Cerebellar nuclear complex (tissue), 1 donor: ENCODE measurements at regions not wholly inside any gene's neighbourhood (a gene's known extent, or its start where the extent isn't known, plus 50 kb on each side); places are given as distances from the start of the nearest gene placed in this dataset.
"Not testable (repeated sequence)": the region's sequence is repeated elsewhere in the genome, so short reads cannot be mapped to it uniquely, and the experiment has no call there.

Source experiments
- DNase-seq, 2 experiments: peaks; one replicate each; lab custom pipeline; 2025; lab: John Stamatoyannopoulos, UW

DNA sequence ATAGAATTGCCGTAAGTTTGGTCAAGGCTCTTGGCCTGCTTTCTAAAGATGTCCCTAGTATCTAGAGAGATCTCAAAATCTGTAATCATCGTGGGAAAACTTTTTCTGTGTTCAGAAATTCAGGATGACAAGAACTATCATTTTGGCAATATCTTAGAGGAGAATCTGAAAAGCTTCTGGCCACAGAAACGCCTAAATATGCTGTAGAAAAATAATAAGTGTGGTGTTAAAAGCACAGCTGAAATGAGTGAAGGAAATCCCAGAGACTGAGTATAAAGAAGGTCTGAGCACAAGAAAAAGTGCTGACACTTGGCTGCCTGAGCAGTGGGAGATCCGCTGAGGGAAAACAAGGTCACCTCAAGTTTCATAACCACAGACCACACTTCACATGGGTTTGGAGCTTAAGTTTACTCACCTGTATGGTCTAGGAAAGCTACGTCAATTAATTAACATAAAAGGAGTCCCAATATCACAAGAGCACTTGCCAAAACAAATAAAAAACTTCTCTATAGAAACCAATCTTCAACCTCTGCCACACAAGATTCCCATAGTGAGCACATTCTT is 235.2 kb upstream of the IRF2BP2 start:
- DNase-seq = no peak

DNA sequence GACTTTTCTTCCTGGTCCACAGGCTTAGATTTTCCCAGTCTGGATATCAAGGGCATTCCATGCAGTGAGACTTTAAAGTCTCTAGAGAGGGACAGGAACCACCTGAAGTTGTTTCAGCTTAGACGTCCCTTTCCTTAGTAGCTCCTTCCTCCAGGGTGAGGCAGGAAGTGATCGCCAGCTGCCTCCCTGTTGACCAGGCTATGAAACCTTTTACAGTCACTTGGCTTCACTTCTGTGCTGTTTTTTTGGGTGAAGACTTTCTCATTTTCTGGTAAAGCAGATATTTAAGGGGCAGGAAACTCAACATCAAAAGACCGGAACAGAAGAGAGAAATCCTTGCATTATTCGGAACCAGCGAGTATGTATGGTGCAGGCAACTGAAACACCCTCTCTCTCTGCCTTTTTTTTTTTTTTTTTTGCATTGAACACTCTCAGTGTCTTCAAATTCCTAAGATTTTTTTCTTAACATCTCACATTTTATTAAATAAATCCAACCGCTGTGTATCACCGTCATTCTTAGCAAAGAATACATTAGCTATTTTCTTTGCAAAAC is 234.6 kb upstream of the IRF2BP2 start:
- no peak for DNase-seq

DNA sequence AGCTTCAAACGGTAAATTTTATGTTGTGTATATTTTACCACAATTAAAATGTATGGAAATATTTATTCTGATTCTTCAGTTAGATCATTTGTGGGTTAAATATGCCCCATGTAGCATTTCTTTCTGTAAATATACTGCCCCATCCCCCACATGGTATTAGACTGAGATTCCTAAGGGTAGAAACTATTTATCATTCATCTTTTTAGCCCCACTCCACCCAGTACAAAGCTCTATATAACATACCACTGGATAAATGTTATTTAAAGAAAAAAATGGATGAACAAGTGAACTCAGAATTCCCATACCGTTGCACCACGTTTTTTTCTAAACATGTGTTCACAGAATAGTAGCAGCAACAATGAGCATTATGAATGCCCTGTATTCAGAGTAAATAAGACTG is 234.0 kb upstream of the IRF2BP2 start:
- no peak for DNase-seq

DNA sequence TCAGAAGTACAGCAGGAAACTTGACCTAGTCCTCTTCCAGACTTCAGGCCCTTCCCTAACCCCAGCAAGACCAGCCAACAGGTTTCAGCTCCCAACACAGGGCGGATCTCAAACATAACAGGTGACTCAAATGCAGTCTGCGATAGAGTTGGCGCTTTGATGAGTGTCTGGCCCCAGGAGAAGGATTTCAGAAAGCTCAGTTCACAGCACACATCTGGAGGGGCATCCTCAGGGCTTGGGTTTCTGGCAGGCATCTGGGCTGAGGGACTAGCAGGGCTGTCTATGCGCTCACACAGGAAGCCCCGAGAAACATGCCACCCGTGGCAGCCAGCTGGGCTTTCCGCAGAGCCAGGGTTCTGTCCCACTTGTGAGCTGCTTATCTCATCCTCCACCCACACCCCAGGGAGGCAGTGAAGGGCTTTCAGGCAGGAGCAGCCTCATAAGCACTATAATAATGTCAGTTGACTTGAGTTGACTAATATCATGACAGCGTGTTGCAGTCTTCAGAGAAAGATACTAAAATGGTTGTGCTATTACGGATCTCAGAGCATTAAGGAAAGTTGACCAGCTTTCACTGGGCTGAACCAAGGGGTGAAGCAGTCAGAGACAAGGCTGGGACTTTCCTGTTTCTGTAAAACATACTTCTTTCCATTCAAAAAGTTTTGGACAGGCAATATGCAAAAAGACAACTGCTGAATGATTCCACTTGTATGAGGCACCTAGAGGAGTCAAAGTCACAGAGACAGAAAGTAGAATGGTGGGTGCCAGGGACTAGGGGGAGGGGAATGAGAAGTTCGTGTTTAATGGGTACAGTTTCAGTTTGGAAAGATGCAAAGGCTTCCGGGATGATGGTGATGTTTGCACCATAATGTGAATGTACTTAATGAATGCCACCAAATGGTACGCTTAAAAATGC is 233.0 kb upstream of the IRF2BP2 start:
- DNase-seq = no peak

DNA sequence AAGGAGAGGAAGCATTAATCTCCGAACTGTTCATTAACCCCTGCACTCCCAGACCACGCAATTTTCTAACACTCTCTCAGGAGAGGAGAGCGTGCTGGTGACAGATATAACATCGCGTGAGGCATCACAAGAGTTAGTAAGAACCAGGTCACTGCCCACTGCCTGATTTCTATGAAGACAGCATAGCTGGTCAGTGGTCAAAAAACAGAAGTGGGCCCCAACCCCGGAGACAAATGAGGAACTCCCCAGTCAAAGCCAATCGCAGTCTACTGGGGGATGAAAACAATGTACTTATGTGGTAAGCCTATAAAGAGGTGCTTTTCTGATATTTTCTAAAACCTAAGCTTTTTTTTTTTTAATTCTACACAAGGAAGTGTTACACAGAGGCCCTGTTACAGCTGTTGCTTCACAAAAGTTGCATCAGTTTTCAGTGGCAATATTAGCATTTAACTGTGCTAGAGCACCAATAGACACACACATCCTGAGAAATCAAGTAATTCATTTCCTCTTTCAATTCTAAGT is 231.8 kb upstream of the IRF2BP2 start:
- DNase-seq = no peak

- DNase-seq = no peak
These were observed 231.3 kb upstream of the IRF2BP2 start for GRCh38 chr1:234841281-234841680.

DNA sequence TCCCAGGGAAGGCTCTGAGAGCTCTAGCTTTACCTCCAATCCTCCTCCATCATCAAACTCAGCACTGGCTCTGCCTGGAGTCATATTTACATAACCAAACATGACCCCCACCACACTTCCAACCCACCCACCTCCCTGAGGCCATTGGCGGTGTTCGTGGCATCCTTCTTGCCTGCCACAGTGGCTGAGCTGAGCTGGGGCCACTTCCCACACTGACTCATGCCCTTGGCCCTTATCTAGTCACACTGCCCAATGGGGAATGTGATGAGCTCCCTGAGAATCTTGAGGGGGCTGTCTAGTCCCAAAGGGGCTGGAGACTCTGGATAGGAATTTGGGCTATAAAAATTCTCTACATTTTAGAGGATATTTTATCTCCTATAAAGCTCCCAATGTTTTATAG is 230.9 kb upstream of the IRF2BP2 start:
- no peak for DNase-seq

GRCh38 chr1:234840253-234840652 is 230.3 kb upstream of the IRF2BP2 start:
- DNase-seq = no peak

DNA sequence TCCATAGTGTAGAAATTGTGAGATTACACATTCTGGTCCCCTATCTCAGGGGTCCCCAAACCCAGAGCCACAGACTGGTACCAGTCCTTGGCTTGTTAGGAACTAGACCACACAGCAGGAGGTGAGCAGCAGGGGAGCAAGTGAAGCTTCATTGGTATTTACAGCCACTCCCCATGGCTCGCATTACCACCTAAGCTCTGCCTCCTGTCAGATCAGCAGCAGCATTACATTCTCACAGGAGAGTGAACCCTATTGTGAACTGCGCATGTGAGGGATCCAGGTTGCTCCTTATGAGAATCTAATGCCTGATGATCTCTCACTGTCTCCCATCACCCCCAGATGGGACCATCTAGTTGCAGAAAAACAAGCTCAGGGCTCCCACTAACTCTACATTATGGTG is 229.7 kb upstream of the IRF2BP2 start:
- no peak for DNase-seq

DNA sequence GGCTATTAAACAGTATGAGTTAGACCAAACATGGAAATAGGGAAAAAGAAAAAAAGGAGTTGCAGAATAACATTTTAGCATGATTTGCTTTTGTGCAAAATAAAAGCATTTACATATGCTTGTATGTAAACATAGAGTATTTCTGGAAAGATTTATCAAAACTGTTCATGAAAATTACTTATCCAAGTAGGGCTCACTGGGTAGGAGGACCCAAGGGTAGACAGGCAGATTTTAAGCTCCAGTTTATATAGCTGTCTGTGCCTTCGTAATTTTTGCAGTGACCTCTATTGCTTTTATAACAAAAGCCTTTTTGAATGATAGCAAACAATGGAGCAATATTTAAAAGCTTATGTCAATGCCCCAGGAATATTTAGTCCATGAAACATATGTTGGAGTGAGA is 228.8 kb upstream of the IRF2BP2 start:
- no peak for DNase-seq

DNA sequence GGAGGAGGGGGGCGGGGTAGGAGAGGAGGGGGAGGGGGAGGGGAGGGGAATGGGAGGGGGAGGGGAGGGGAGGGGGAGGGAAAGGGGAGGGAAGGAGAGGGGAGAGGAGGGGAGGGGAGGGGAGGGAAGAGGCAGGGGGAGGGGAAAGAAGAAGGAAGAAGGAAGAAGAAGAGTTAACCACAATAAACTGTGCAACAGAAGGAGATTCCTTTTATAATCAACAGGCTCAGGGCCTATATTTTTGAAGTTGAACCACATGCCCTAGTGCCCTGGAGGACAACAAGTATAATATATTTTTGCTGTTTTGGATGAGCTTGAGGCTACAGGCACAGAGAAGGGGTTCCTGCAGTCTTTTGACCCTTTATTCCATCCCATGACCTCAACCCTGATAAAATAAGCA is 228.2 kb upstream of the IRF2BP2 start:
- no peak for DNase-seq

GRCh38 chr1:234837713-234838112 is 227.7 kb upstream of the IRF2BP2 start:
- DNase-seq = no peak

- DNase-seq = no peak
These were observed 226.9 kb upstream of the IRF2BP2 start for GRCh38 chr1:234836776-234837357.

DNA sequence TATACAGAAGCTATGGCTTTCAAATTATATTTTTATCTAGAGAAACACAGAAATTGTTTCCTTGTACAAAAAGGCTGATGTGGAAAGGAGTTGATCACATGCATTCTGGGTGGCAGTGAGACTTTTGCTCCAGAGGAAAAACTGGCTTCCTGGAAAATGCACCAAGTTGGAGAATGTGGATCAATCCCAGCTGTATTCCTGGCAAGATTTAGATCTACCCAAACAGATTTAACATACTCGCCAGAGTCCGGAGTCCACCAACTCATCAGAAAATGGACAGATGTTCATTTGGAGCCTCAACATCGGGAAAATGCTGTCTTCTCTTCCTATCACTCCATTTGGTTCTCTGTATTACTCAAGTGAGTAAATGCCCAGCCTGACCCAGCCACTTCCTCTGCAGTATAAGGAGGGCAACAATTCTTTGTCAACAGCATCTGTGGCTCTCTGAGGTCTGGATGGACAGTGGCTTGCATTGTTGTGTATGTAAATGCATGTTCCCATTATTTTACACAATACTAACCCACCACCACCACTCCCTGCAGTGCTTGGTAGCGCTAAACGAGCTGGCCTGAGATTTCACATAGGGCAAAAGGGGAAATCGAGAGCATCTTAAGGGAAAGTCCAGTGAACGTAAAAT is 226.2 kb upstream of the IRF2BP2 start:
- DNase-seq = no peak

GRCh38 chr1:234835239-234835638 is 225.3 kb upstream of the IRF2BP2 start:
- DNase-seq = no peak

DNA sequence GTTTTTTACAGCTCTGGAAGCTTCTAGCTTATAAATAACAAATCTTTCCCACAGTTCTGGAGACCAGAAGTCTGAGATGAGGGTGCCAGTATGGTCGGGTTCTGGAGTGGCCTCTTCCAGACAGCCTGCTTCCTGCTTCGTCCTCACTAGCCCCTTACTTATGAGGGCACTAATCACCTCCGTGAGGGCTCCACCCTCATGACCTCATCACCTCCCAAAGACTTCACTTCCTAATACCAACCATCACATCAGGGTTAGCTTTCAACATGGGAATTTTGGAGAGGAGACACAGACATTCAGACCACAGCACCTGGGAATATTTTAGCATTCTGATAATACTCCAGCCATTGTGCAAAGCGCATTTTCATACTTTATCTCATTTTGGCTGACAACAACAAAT is 223.7 kb upstream of the IRF2BP2 start:
- DNase-seq = no peak

GRCh38 chr1:234833118-234833517 is 223.1 kb upstream of the IRF2BP2 start:
- no peak for DNase-seq

DNA sequence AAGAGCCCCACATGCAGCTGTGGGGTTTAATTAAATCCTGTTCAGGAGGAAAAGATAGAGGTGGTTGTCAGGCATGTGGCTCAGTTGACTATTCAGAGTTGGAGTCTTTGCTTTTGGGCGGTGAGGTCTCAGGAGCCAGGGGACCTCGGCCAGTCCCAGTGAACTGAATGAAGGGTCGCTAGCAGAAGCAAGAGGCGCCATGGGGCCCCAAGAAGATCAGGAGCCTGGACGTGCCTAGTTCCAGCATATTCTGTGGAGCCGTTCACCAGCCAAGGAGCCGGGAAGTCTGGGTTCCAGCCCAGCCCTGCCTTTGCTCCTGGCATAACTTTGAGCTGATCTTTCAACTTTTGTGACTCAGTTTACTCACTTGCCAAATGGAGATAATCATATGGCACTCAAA is 217.7 kb upstream of the IRF2BP2 start:
- DNase-seq = no peak

GRCh38 chr1:234827181-234827580 is 217.2 kb upstream of the IRF2BP2 start:
- DNase-seq = no peak

GRCh38 chr1:234826352-234826751 is 216.4 kb upstream of the IRF2BP2 start:
- no peak for DNase-seq

- DNase-seq = no peak
These were observed 215.7 kb upstream of the IRF2BP2 start for GRCh38 chr1:234825498-234826165.

- DNase-seq = not testable (repeated sequence)
These were observed 214.9 kb upstream of the IRF2BP2 start for GRCh38 chr1:234824836-234825235.
